Thyroid gland (tissue), 4 donors: ENCODE measurements at regions not wholly inside any gene's neighbourhood (a gene's known extent, or its start where the extent isn't known, plus 50 kb on each side); places are given as distances from the start of the nearest gene placed in this dataset.

Experiments
- DNase-seq, 2 donors: peaks; one replicate each; pipeline ENCODE4 v3.0.0-alpha.2; 2019
- H3K27ac ChIP-seq, 3 donors: fragments of 200-600 bp; sonication (generic); 1 replicate in 2 of 3; 2 replicates in 1 of 3; pipeline ENCODE4 v1.5.1; 2016 to 2019; ENCODE audit warnings: mild to moderate bottlenecking in 1 of 3, moderate library complexity in 1 of 3
- H3K27me3 ChIP-seq: fragments of 200-600 bp; sonication (generic); one replicate; pipeline ENCODE4 v1.5.1; 2019
- H3K36me3 ChIP-seq, 2 donors: fragments of 200-600 bp; sonication (generic); one replicate each; pipeline ENCODE4 v1.5.1; 2016 to 2019
- H3K4me1 ChIP-seq, 2 donors: fragments of 200-600 bp; sonication (generic); one replicate each; pipeline ENCODE4 v1.5.1; 2017 to 2019
- H3K4me3 ChIP-seq, 3 donors: fragments of 200-600 bp; sonication (generic); replicated peaks in 1 of 3; 1 replicate in 2 of 3; 2 replicates in 1 of 3; pipeline ENCODE4 v1.5.1; 2016; ENCODE audit warnings: mild to moderate bottlenecking in 1 of 3
- H3K9me3 ChIP-seq: fragments of 200-600 bp; sonication (generic); one replicate; pipeline ENCODE4 v1.5.1; 2017
- CTCF ChIP-seq, 6 experiments: fragments of 200-600 bp in 3 of 6; fragments of 450-650 bp in 3 of 6; sonication (generic) in 3 of 6; IDR thresholded peaks; one replicate each; pipeline ENCODE4 v1.5.1; 2016 to 2019; ENCODE audit warnings: antibody characterized with exemption in 6 of 6, mild to moderate bottlenecking in 2 of 6, inconsistent platforms in 1 of 6, moderate library complexity in 1 of 6
- POLR2A ChIP-seq, 2 donors: fragments of 450-650 bp; IDR thresholded peaks; one replicate each; pipeline ENCODE4 v1.6.1; 2017; ENCODE audit warnings: antibody characterized with exemption in 2 of 2, mild to moderate bottlenecking in 2 of 2, moderate library complexity in 1 of 2
- WGBS, 2 donors: methylation state at CpG; one replicate each; pipeline ENCODE4 v1.1.5; 2017; 5-methylcytosine and 5-hydroxymethylcytosine counted together
- intact Hi-C: fragments of 100-400 bp; cut with DNase I; formaldehyde crosslinking; loops from one replicate; pipeline ENCODE4 v1.15.1; 2023

GRCh38 chr1:164361927-164362326 is 197.1 kb upstream of the PBX1 start:
- Histone ChIP-seq H3K36me3 (no peaks in the 10 kb centered on the region), H3K27ac (no peak overlapping the region), H3K9me3 (no peaks in the 10 kb centered on the region), H3K4me3 (no peak overlapping the region), H3K27me3 (no peaks in the 10 kb centered on the region), H3K4me1 (peaks cover 0 to 3% of the 10 kb centered on the region in 2 donors)
- TF ChIP-seq CTCF (IDR thresholded peaks at IDR 0.05): no peak
- no peak for TF ChIP-seq POLR2A (IDR thresholded peaks at IDR 0.05)
- DNase-seq: no peak
- WGBS, 2 donors: 72 to 76% methylated on average over 2 of the region's 2 CpGs
- intact Hi-C loops: no loop called here

- Histone ChIP-seq H3K27me3 (no peaks in the 10 kb centered on the region), H3K4me1 (no peaks in the 10 kb centered on the region), H3K27ac (no peak overlapping the region), H3K4me3 (no peak overlapping the region), H3K9me3 (no peaks in the 10 kb centered on the region), H3K36me3 (no peaks in the 10 kb centered on the region)
- intact Hi-C loops: no loop called here
- 71 to 89% methylated on average over 1 of the region's 1 CpG for WGBS, 2 donors
- TF ChIP-seq POLR2A (IDR thresholded peaks at IDR 0.05) (no peak), CTCF (IDR thresholded peaks at IDR 0.05) (no peak)
- DNase-seq: peak; percentile 28 to 58
Observed at GRCh38 chr1:164363980-164364379, 195.0 kb upstream of the PBX1 start.

GRCh38 chr1:164366014-164366413 is 193.0 kb upstream of the PBX1 start:
- no peak for TF ChIP-seq POLR2A (IDR thresholded peaks at IDR 0.05)
- TF ChIP-seq CTCF (IDR thresholded peaks at IDR 0.05): no peak
- Histone ChIP-seq H3K27ac (no peak overlapping the region), H3K4me1 (no peaks in the 10 kb centered on the region), H3K27me3 (no peaks in the 10 kb centered on the region), H3K9me3 (no peaks in the 10 kb centered on the region), H3K4me3 (no peak overlapping the region), H3K36me3 (no peaks in the 10 kb centered on the region)
- 82 to 88% methylated on average over 1 of the region's 1 CpG for WGBS, 2 donors
- no peak for DNase-seq
- intact Hi-C loops: no loop called here

- no peaks in the 10 kb centered on the region for H3K27me3 ChIP-seq
- intact Hi-C loops: no loop called here
- no peaks in the 10 kb centered on the region for H3K36me3 ChIP-seq
- no peak overlapping the region for H3K4me3 ChIP-seq
- no peak overlapping the region for H3K27ac ChIP-seq
- 49 to 59% methylated on average over 4 of the region's 4 CpGs for WGBS, 2 donors
- H3K4me1 ChIP-seq: no peaks in the 10 kb centered on the region
- H3K9me3 ChIP-seq: no peaks in the 10 kb centered on the region
- TF ChIP-seq POLR2A (IDR thresholded peaks at IDR 0.05) (no peak), CTCF (IDR thresholded peaks at IDR 0.05) (no peak)
- DNase-seq: no peak
Observed at GRCh38 chr1:164369698-164370365, 189.2 kb upstream of the PBX1 start.

- Histone ChIP-seq H3K9me3 (peaks cover 4% of the 10 kb centered on the region), H3K36me3 (no peaks in the 10 kb centered on the region), H3K27ac (no peak overlapping the region), H3K4me3 (no peak overlapping the region), H3K4me1 (no peaks in the 10 kb centered on the region), H3K27me3 (no peaks in the 10 kb centered on the region)
- intact Hi-C loops: no loop called here
- no peak for DNase-seq
- TF ChIP-seq CTCF (IDR thresholded peaks at IDR 0.05): no peak
- TF ChIP-seq POLR2A (IDR thresholded peaks at IDR 0.05): no peak
- 56 to 58% methylated on average over 4 of the region's 4 CpGs for WGBS, 2 donors
Observed at GRCh38 chr1:164380893-164381292, 178.1 kb upstream of the PBX1 start.
